HUES64 (cell line): ENCODE measurements at regions not wholly inside any gene's neighbourhood (a gene's known extent, or its start where the extent isn't known, plus 50 kb on each side); places are given as distances from the start of the nearest gene placed in this dataset.

Experiments used
- H3K27ac ChIP-seq: 2 replicates; pipeline ENCODE4 v1.7.0; 2013; ENCODE audit warnings: low read depth, low read length, inconsistent platforms
- H3K27me3 ChIP-seq: 2 replicates; pipeline ENCODE4 v1.6.1; 2013; ENCODE audit warnings: mild to moderate bottlenecking, low read length; ENCODE audit not compliant: insufficient read depth
- H3K36me3 ChIP-seq: 2 replicates; pipeline ENCODE4 v1.6.1; 2013; ENCODE audit warnings: mild to moderate bottlenecking, low read length; ENCODE audit not compliant: insufficient read depth
- H3K4me1 ChIP-seq: 2 replicates; pipeline ENCODE4 v1.6.1; 2013; ENCODE audit warnings: mild to moderate bottlenecking, low read length, moderate library complexity; ENCODE audit not compliant: insufficient read depth
- H3K4me3 ChIP-seq: 2 replicates; pipeline ENCODE4 v1.5.1; 2013; ENCODE audit warnings: mild to moderate bottlenecking, low read length, moderate library complexity
- H3K9ac ChIP-seq: 2 replicates; pipeline ENCODE4 v1.6.1; 2013; ENCODE audit warnings: mild to moderate bottlenecking, low read depth, low read length
- H3K9me3 ChIP-seq: 2 replicates; pipeline ENCODE4 v1.6.1; 2013; ENCODE audit warnings: low read depth, low read length; ENCODE audit not compliant: insufficient read depth
- WGBS: fragments of 150-250, 120-280 bp; methylation state at CpG from one replicate; pipeline ENCODE4 v1.1.7; 2013; ENCODE audit warnings: missing lambda C conversion rate; 5-methylcytosine and 5-hydroxymethylcytosine counted together

- Histone ChIP-seq H3K4me3 (no peak overlapping the region), H3K4me1 (peaks cover 10% of the 10 kb centered on the region), H3K9me3 (no peaks in the 10 kb centered on the region), H3K36me3 (no peaks in the 10 kb centered on the region), H3K9ac (no peak overlapping the region), H3K27ac (no peak overlapping the region), H3K27me3 (no peaks in the 10 kb centered on the region)
These were observed 403.3 kb downstream of the HGF start for GRCh38 chr7:81366546-81366945.

DNA sequence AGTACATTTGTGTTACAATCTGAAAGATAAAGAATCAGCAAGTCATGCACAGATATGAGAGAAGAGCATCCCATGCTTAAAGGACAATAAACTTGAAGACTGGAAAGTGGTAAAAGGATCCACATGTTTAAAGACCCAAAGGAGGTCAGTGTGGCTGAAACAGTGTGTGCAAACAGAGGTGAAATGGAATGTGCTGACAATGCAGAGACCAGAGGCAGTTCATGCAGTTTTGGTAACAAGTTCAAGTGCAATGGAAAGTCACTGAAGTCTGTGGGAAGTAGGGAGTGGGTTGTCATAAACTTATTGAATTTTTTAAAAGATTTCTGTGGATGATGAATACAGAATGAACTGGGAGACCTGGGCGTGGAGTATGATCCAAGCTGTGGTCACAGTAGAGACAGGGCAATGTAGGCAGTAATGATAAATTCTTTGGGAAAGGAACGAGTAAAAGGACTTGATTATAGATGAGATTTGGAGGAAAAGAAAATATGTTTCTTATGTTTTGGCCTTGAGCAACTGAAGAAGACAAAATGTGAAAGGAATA is 408.0 kb downstream of the HGF start:
- H3K9ac ChIP-seq, result no peak overlapping the region
- H3K9me3 ChIP-seq, result no peaks in the 10 kb centered on the region
- no peaks in the 10 kb centered on the region for H3K27me3 ChIP-seq
- H3K4me3 ChIP-seq, result no peak overlapping the region
- H3K4me1 ChIP-seq, result peaks cover 10% of the 10 kb centered on the region
- WGBS, result 82% methylated on average over 2 of the region's 2 CpGs
- H3K36me3 ChIP-seq, result no peaks in the 10 kb centered on the region
- H3K27ac ChIP-seq, result no peak overlapping the region

GRCh38 chr7:81355911-81356310 is 413.9 kb downstream of the HGF start:
- Histone ChIP-seq H3K9me3 (no peaks in the 10 kb centered on the region), H3K9ac (no peak overlapping the region), H3K4me1 (no peaks in the 10 kb centered on the region), H3K36me3 (no peaks in the 10 kb centered on the region), H3K27ac (no peak overlapping the region), H3K27me3 (no peaks in the 10 kb centered on the region), H3K4me3 (no peak overlapping the region)
- WGBS, result 100% methylated on average over 2 of the region's 2 CpGs

- H3K36me3 ChIP-seq, result no peaks in the 10 kb centered on the region
- no peaks in the 10 kb centered on the region for H3K27me3 ChIP-seq
- H3K4me1 ChIP-seq, result no peaks in the 10 kb centered on the region
- H3K9me3 ChIP-seq, result no peaks in the 10 kb centered on the region
- H3K27ac ChIP-seq, result no peak overlapping the region
- no peak overlapping the region for H3K4me3 ChIP-seq
- 95% methylated on average over 5 of the region's 5 CpGs for WGBS
- H3K9ac ChIP-seq, result no peak overlapping the region
These were observed 420.8 kb downstream of the HGF start for GRCh38 chr7:81349044-81349443.

DNA sequence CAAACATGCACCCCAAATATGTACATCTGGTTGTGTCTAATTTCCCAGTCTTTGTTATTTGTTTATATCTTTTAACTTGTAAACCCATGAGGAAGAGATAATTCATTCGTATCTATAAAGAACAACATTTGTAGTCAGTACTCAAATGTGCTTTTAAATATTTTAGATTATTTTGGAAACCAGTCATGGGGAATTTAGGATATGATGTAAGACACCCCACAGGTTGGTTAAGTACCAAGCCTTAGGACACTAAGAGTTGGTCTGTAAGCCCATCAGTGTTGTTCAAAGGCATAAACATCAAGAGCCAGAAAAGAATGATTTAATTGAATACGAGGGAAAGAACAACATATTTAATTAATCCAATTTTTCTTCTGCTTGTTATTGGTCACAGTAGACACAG is 421.1 kb upstream of the SEMA3C start:
- no peaks in the 10 kb centered on the region for H3K36me3 ChIP-seq
- H3K4me3 ChIP-seq, result no peak overlapping the region
- H3K9ac ChIP-seq, result no peak overlapping the region
- H3K27ac ChIP-seq, result no peak overlapping the region
- WGBS, result 83% methylated on average over 1 of the region's 2 CpGs
- H3K4me1 ChIP-seq, result no peaks in the 10 kb centered on the region
- H3K9me3 ChIP-seq, result no peaks in the 10 kb centered on the region
- H3K27me3 ChIP-seq, result no peaks in the 10 kb centered on the region; the same call in 1 of the 2 replicates

- no peak overlapping the region for H3K27ac ChIP-seq
- 94% methylated on average over 13 of the region's 13 CpGs for WGBS
These were observed 414.7 kb upstream of the SEMA3C start for GRCh38 chr7:81333536-81333935.

GRCh38 chr7:81333004-81333403 is 414.2 kb upstream of the SEMA3C start:
- Histone ChIP-seq H3K9ac (no peak overlapping the region), H3K4me3 (no peak overlapping the region), H3K4me1 (no peaks in the 10 kb centered on the region), H3K36me3 (no peaks in the 10 kb centered on the region), H3K27ac (no peak overlapping the region), H3K9me3 (no peaks in the 10 kb centered on the region), H3K27me3 (no peaks in the 10 kb centered on the region)
- no CpG with 5 or more reads among the region's 1 CpG for WGBS

More at GRCh38 chr7:81333536-81333935, 414.7 kb upstream of the SEMA3C start:
- Histone ChIP-seq H3K9ac (no peak overlapping the region), H3K4me3 (no peak overlapping the region), H3K27me3 (no peaks in the 10 kb centered on the region), H3K36me3 (no peaks in the 10 kb centered on the region), H3K9me3 (no peaks in the 10 kb centered on the region), H3K4me1 (no peaks in the 10 kb centered on the region)

DNA sequence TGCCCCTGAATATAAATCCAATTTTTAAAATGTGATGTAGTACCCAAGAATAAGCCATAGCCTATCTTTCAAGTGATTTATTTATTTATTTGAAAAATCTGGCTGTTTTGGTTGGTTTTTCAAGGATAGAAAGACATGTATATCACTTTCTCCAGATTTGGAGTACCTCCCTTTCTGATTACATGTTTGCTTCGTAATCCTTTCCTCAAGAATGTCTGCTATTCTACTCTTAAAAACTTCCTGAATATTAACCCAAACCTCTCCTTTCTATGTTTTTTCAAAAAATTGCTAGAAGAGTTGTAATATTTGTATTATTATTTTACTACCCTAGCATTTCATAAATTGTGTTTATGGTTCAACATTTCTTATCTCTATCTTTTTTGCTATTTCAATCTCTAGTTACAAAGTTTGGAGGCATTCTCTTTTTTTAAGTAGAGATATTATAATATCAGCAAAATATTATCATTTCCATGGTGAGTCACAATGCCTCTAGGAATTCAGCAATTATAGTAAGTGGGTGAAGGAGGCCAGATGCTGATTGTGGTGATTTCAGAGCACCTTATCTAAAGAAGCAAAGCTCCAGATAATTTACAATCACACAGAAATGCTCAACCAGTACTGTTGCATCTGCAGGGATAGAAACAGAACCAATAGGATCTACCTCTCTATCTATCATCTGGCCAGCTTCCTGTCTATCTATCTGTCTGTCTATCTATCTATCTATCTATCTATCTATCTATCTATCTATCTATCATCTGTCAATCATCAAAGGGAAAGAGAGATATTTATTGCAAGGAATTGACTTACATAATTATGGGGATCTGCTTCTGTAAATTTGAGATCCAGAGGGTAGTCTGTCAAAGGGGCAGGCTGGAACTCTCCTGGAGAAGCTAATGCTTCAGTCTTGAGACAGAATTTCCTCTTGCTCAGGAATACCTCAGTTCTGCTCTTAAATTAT is 412.5 kb upstream of the SEMA3C start:
- Histone ChIP-seq H3K4me1 (no peaks in the 10 kb centered on the region), H3K9me3 (no peaks in the 10 kb centered on the region), H3K9ac (no peak overlapping the region), H3K27ac (no peak overlapping the region), H3K4me3 (no peak overlapping the region), H3K27me3 (no peaks in the 10 kb centered on the region), H3K36me3 (no peaks in the 10 kb centered on the region)
- WGBS, result 88% methylated on average over 1 of the region's 1 CpG

- Histone ChIP-seq H3K36me3 (no peaks in the 10 kb centered on the region), H3K27ac (no peak overlapping the region), H3K9ac (no peak overlapping the region), H3K9me3 (no peaks in the 10 kb centered on the region), H3K4me3 (no peak overlapping the region), H3K4me1 (no peaks in the 10 kb centered on the region), H3K27me3 (no peaks in the 10 kb centered on the region)
- WGBS, result 92% methylated on average over 1 of the region's 1 CpG
These were observed 411.3 kb upstream of the SEMA3C start for GRCh38 chr7:81330108-81330507.

- WGBS, result 92% methylated on average over 4 of the region's 4 CpGs
- H3K27me3 ChIP-seq, result no peaks in the 10 kb centered on the region
- H3K27ac ChIP-seq, result no peak overlapping the region
- H3K4me1 ChIP-seq, result no peaks in the 10 kb centered on the region
- H3K9ac ChIP-seq, result no peak overlapping the region
- no peaks in the 10 kb centered on the region for H3K9me3 ChIP-seq
- H3K36me3 ChIP-seq, result no peaks in the 10 kb centered on the region
- H3K4me3 ChIP-seq, result no peak overlapping the region
These were observed 408.8 kb upstream of the SEMA3C start for GRCh38 chr7:81327468-81328266.

DNA sequence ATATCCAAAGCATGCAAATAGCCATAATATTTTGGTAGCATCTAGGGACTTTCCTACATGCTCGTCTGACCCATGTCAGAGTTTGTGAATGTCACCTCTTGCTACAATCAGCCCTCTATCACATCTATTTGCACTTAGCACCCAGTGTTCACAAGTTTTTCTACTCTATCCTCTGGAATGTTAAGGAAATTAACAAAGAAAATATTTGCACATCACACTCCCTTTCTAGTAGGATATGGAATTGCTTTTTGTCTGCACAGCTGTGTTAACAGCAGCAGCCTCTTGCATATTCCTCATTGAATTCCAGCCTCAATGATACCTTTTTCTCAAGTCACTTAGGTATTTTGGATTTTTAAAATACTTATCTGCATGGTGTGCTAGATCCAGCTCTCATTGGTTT is 403.1 kb upstream of the SEMA3C start:
- H3K4me3 ChIP-seq, result no peak overlapping the region
- 87% methylated on average over 1 of the region's 1 CpG for WGBS
- H3K4me1 ChIP-seq, result peaks cover 3% of the 10 kb centered on the region; the same call in 1 of the 2 replicates
- no peaks in the 10 kb centered on the region for H3K36me3 ChIP-seq
- H3K27ac ChIP-seq, result no peak overlapping the region
- H3K9ac ChIP-seq, result no peak overlapping the region
- no peaks in the 10 kb centered on the region for H3K9me3 ChIP-seq
- no peaks in the 10 kb centered on the region for H3K27me3 ChIP-seq
